RWPE2 (cell line): ENCODE measurements at regions not wholly inside any gene's neighbourhood (a gene's known extent, or its start where the extent isn't known, plus 50 kb on each side); places are given as distances from the start of the nearest gene placed in this dataset.

Experiments used
- ATAC-seq: fragments of 200-7000 bp; cut with Tn5 transposase; 3 replicates; pipeline ENCODE4 v1.9.1; 2021; ENCODE audit warnings: low read depth
- DNase-seq: peaks from one replicate; pipeline ENCODE4 v3.0.0-alpha.2; 2020; ENCODE audit warnings: low spot score
- H3K27ac ChIP-seq: fragments of 450-650 bp; 2 replicates; pipeline ENCODE4 v1.5.1; 2017; ENCODE audit warnings: mild to moderate bottlenecking; ENCODE audit not compliant: poor library complexity, severe bottlenecking
- H3K27me3 ChIP-seq: fragments of 250-450 bp; sonication (Bioruptor Pico); 2 replicates; pipeline ENCODE4 v1.5.1; 2021; ENCODE audit warnings: mild to moderate bottlenecking, moderate library complexity; ENCODE audit not compliant: insufficient read depth, poor library complexity, severe bottlenecking
- H3K36me3 ChIP-seq: fragments of 250-450 bp; sonication (Bioruptor Pico); 2 replicates; pipeline ENCODE4 v1.5.1; 2020; ENCODE audit warnings: low read depth, mild to moderate bottlenecking, moderate library complexity
- H3K4me1 ChIP-seq: fragments of 250-450 bp; sonication (Bioruptor Pico); 2 replicates; pipeline ENCODE4 v1.5.1; 2021; ENCODE audit warnings: mild to moderate bottlenecking, moderate library complexity; ENCODE audit not compliant: insufficient read depth, poor library complexity, severe bottlenecking
- H3K4me3 ChIP-seq: fragments of 250-450 bp; sonication (Bioruptor Pico); 2 replicates; pipeline ENCODE4 v1.5.1; 2021; ENCODE audit warnings: mild to moderate bottlenecking, moderate library complexity; ENCODE audit not compliant: severe bottlenecking
- H3K9me3 ChIP-seq: fragments of 250-450 bp; sonication (Bioruptor Pico); 2 replicates; pipeline ENCODE4 v1.5.1; 2021; ENCODE audit warnings: mild to moderate bottlenecking, moderate library complexity; ENCODE audit not compliant: severe bottlenecking
- CTCF ChIP-seq: fragments of 450-650 bp; IDR thresholded peaks from one replicate; pipeline ENCODE4 v1.5.1; 2017; ENCODE audit warnings: mild to moderate bottlenecking, moderate library complexity; ENCODE audit not compliant: poor library complexity, severe bottlenecking

DNA sequence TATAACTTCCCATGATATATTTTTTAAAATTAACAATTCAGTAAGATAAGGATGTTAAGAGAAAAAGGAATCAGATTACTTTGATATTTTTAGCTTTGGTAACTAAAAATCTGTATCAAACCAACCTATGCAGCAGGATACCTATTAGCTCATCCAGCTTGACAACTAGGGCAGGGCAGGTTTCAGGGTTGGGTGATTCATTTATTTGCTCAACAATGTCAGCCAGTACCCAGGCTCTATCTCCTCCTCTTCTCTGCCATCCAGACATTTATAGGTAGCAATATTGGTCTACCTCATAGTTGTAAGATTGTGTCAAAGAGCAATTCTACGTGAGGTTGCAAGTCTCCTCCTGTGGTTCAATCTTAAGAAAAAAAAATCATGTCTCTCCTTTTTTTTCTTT is 421.9 kb downstream of the ANKRD50 start:
- no peaks in the 10 kb centered on the region for H3K9me3 ChIP-seq
- H3K27me3 ChIP-seq = no peaks in the 10 kb centered on the region
- no peaks in the 10 kb centered on the region for H3K36me3 ChIP-seq
- ATAC-seq (peak; percentile 96), DNase-seq (no peak)
- H3K4me3 ChIP-seq = no peak overlapping the region
- peaks cover 7% of the 10 kb centered on the region for H3K4me1 ChIP-seq
- no peak for TF ChIP-seq CTCF
- no peak overlapping the region for H3K27ac ChIP-seq

DNA sequence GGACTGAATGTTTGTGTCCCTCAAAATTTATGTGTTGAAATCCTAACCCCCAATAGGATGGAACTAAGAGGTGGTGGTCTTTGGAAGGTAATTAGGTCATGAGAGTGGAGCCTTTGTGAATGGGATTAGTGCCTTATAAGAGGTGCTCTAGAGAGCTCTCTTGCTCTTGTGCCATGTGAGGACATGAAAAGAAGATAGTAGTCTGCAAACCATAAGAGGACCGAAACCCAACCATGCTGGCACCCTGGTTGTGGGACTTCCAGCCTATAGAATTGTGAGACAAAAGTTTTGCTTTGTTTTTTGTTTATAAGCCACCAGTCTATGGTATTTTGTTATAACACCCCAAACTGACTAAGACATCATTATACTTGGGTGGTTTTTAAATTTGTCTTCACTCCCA is 417.1 kb downstream of the ANKRD50 start:
- ATAC-seq (no peak), DNase-seq (no peak)
- no peaks in the 10 kb centered on the region for H3K9me3 ChIP-seq
- H3K27ac ChIP-seq = no peak overlapping the region
- no peaks in the 10 kb centered on the region for H3K36me3 ChIP-seq
- no peaks in the 10 kb centered on the region for H3K27me3 ChIP-seq
- TF ChIP-seq CTCF = no peak
- H3K4me1 ChIP-seq = peaks cover 7% of the 10 kb centered on the region
- H3K4me3 ChIP-seq = no peak overlapping the region

GRCh38 chr4:124304941-124305340 is 407.6 kb downstream of the ANKRD50 start:
- TF ChIP-seq CTCF = no peak
- DNase-seq = no peak
- H3K36me3 ChIP-seq = no peaks in the 10 kb centered on the region
- ATAC-seq = no peak
- no peak overlapping the region for H3K27ac ChIP-seq
- no peaks in the 10 kb centered on the region for H3K27me3 ChIP-seq
- H3K4me3 ChIP-seq = no peak overlapping the region
- no peaks in the 10 kb centered on the region for H3K9me3 ChIP-seq
- no peaks in the 10 kb centered on the region for H3K4me1 ChIP-seq

- H3K27ac ChIP-seq = no peak overlapping the region
- no peak overlapping the region for H3K4me3 ChIP-seq
- H3K9me3 ChIP-seq = no peaks in the 10 kb centered on the region
- no peak for ATAC-seq
- no peaks in the 10 kb centered on the region for H3K27me3 ChIP-seq
- no peak for TF ChIP-seq CTCF
- H3K4me1 ChIP-seq = no peaks in the 10 kb centered on the region
- no peaks in the 10 kb centered on the region for H3K36me3 ChIP-seq
- no peak for DNase-seq
These were observed 406.2 kb downstream of the ANKRD50 start for GRCh38 chr4:124306352-124306751.

DNA sequence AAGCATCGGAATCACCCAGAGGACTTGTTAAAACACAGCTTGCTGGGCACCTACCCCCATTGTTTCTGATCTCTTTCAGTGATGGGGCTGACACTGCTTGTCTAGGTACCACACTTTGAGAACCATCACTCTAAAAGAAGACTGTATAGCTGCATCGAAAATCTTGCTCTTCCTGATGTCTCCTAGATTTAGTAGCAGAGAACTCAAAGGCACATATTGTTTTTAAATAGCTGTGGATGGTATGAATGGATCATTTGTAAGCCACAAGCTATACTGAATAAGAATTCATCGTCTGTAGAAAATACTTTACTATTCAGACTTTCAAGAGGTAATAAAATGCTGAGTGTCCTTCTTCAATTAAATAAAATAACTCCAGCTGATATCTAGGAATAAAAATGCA is 405.4 kb downstream of the ANKRD50 start:
- no peaks in the 10 kb centered on the region for H3K36me3 ChIP-seq
- no peak for TF ChIP-seq CTCF

More for the DNA sequence above, 405.4 kb downstream of the ANKRD50 start:
- Histone ChIP-seq H3K27me3 (no peaks in the 10 kb centered on the region), H3K27ac (no peak overlapping the region), H3K4me1 (no peaks in the 10 kb centered on the region), H3K9me3 (no peaks in the 10 kb centered on the region), H3K4me3 (no peak overlapping the region)
- ATAC-seq (no peak), DNase-seq (no peak)
